ENCODE measurements at regions not wholly inside any gene's neighbourhood (a gene's known extent, or its start where the extent isn't known, plus 50 kb on each side); places are given as distances from the start of the nearest gene placed in this dataset.

DNA sequence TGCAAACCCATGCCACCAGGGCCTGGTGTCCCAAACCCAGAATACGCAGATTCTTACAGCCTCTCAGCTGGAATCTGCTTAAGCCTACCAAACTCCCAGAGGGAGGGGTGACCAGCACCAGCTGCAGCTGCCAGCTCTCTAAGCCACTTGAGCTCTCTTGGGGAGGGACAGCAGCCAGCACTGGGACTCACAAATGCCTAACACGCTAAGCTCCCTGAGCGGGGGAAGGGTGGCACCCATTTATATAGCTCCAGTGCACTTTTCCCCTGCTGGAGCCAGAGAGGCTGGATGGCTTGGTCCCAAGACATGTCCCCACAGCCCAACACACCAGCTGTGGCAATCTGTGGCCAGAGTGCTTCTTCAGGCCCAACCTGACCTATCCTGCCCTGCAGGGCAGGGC is 326.8 kb upstream of the NRG3 start:
- TF ChIP-seq, protein P1, sequence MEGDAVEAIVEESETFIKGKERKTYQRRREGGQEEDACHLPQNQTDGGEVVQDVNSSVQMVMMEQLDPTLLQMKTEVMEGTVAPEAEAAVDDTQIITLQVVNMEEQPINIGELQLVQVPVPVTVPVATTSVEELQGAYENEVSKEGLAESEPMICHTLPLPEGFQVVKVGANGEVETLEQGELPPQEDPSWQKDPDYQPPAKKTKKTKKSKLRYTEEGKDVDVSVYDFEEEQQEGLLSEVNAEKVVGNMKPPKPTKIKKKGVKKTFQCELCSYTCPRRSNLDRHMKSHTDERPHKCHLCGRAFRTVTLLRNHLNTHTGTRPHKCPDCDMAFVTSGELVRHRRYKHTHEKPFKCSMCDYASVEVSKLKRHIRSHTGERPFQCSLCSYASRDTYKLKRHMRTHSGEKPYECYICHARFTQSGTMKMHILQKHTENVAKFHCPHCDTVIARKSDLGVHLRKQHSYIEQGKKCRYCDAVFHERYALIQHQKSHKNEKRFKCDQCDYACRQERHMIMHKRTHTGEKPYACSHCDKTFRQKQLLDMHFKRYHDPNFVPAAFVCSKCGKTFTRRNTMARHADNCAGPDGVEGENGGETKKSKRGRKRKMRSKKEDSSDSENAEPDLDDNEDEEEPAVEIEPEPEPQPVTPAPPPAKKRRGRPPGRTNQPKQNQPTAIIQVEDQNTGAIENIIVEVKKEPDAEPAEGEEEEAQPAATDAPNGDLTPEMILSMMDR (IDR thresholded peaks at IDR 0.05) = no peak

DNA sequence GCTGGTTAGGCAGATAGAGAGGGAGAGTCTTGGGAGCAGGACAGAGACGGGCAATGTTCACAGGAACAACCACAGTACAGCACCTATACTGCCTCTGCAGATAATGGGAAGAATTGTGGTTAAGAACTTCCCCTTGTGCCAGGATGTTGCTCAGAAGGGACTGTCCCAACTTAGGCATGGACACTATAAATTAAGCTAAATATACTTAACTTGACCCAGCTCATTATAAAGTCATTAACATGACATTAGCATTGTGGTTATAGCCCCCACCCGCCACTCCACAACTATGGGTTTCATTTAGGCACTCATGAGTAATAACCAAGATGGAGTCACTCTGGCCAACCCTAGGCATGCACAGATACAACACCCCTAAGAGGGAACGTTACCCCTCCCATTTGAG is 310.9 kb upstream of the NRG3 start:
- TF ChIP-seq, protein P1 (IDR thresholded peaks at IDR 0.05) = no peak

DNA sequence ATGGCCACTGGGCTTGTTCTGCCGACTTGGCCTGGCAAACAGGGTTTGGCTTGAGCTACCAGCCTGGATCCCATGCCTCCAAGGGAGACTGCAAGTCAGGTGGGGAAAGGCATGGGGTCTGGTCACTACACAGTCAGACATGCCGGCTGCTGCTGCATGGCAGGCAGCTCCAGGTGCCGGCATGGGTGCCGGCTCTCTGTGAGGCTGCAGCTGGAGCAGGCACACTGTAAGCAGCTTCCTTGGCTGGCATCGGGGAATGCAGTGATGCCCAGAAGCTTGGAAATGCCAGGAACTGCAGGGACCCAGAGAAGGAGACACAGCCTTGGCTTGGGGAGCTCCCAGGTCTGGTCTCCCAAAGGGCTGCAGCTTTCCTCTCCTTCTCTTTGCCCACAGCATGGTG is 305.5 kb upstream of the NRG3 start:
- TF ChIP-seq, protein P1 (IDR thresholded peaks at IDR 0.05) = no peak

DNA sequence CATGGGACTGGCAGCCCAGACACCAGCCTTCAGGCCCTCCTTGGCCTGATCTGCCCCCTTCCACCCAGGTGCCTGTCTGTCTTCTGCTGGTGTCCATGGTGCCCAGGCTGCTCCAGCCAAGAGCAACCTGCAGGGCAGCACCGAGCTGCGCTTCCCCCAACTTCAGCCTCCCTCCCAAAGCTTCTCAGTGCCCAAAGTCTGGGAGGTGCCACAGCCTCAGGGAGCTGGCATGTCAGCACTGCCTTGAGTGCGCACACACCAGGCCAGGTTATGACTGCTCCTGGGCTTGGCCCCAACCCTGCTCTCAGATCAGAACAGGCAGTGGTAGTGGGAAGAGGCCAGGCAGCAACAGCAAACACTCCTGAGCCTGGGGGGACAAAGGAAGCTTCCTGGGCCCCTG is 304.6 kb upstream of the NRG3 start:
- TF ChIP-seq, protein P1 (IDR thresholded peaks at IDR 0.05) = no peak

DNA sequence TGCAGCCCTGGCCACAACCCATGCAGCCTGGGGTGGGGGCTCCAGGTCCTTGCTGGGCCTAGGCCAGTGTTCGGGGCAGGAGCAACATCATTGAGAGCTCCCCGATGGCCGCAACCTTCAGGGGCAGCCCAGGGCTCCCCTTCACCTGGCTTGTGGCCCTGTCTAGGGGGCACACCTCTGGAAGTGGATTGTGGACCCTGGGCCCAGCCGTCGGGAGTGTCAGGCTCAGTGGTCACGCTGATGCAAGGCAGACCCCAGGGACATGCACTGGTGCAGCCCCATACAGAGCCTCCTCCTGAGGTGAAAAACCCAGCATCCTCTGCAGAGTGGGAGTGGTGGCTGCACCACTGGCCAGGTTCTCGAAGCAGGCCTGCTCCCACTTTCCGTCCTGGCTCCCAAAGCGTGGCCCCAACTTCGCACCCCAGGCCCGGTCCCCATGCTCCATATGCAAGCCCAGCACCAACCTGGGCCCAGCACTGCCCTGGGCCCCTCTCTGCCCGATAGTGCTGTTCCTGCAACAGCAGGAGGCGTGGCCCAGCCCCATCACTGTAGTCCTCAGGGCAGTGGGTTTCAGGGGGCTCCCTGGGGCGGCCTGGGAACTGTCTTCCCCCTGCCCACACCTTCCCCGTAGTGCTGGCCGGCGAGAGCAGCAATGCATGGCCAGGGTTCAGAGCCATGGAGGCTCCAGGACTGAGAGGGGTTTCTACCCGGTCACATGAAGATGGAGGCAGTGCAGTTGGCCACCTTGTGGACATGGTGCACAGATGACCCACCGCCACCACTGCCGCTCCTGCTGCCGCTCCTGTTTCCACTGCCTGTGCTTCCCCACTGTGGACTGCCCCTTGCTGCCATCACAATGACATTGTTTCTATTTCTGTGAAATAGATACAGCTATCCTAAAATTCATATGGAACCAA is 303.9 kb upstream of the NRG3 start:
- TF ChIP-seq, protein P1 (IDR thresholded peaks at IDR 0.05) = no peak

DNA sequence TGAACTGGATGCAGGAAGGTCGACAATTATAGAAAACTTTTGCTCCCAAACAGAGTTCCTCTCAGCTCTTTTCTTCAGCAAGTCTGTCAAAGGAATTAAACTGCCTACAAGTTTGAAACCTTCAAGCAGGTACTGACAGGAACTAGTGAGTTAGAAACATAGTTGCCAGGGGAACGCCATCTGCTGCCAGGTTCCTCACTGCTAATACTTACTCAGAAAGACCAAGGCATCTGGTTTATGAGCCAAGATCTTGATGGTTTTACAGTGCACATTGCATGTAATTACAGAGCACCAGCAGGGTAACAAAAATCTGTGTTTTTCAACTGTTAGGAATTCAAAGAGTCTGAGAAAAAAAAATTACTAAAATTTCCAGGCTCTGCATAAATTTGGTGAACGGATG is 300.0 kb upstream of the NRG3 start:
- TF ChIP-seq, protein P1 (IDR thresholded peaks at IDR 0.05) = no peak

DNA sequence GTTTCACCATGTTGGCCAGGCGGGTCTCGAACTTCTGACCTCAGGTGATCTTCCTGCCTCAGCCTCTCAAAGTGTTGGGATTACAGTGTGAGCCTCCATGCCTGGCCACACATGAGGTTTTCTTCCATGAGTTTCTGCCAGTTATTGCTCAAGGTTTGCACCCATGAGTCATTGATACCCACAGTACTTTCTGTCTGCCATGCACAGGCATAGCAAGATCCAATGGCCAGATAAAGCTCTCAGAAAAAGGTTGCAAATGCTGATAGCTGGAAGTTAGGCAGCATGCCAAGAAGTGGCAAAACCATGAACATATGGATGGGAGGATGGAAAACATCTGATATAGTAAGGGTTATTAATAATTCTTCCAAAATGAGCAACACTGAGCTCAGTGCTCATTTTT is 298.7 kb upstream of the NRG3 start:
- TF ChIP-seq, protein P1 (IDR thresholded peaks at IDR 0.05) = no peak

Data from LNCAP (cell line).